Panc1 (cell line): ENCODE measurements at regions not wholly inside any gene's neighbourhood (a gene's known extent, or its start where the extent isn't known, plus 50 kb on each side); places are given as distances from the start of the nearest gene placed in this dataset.

ENCODE experiments used
- CTCF ChIP-seq: fragments of 450-650 bp; IDR thresholded peaks from 2 replicates; pipeline ENCODE4 v1.5.1; 2017; ENCODE audit warnings: mild to moderate bottlenecking
- POLR2AphosphoS5 ChIP-seq: IDR thresholded peaks from 2 replicates; pipeline ENCODE4 v1.6.1; 2012; ENCODE audit warnings: mild to moderate bottlenecking, low read depth, low read length, moderate library complexity
- REST ChIP-seq, 2 experiments: IDR thresholded peaks; 2 replicates each; pipeline ENCODE4 v1.6.1; 2011 to 2012; ENCODE audit warnings: low read depth in 2 of 2, control low read depth in 1 of 2, low read length in 1 of 2, mild to moderate bottlenecking in 1 of 2, moderate library complexity in 1 of 2; ENCODE audit not compliant: insufficient read depth in 1 of 2
- SIN3A ChIP-seq: IDR thresholded peaks from 2 replicates; pipeline ENCODE4 v1.6.1; 2012; ENCODE audit warnings: low read depth, mild to moderate bottlenecking, low read length, moderate library complexity, borderline replicate concordance; ENCODE audit not compliant: insufficient read depth
- TCF7L2 ChIP-seq: IDR thresholded peaks from 2 replicates; pipeline ENCODE4 v1.6.1; 2011; ENCODE audit warnings: mild to moderate bottlenecking, low read depth, low read length, inconsistent platforms

- TF ChIP-seq CTCF (no peak), REST (IDR thresholded peaks at IDR 0.05; ENCODE audit: insufficient read depth in 1 of 2, low read depth in 2 of 2, low read length in 1 of 2) (no peak), SIN3A (no peak), POLR2AphosphoS5 (no peak), TCF7L2 (no peak)
These were observed 195.9 kb upstream of the LDB2 start for GRCh38 chr4:17094159-17094875.
